CD8-positive, alpha-beta memory T cell (primary cell): ENCODE measurements at regions not wholly inside any gene's neighbourhood (a gene's known extent, or its start where the extent isn't known, plus 50 kb on each side); places are given as distances from the start of the nearest gene placed in this dataset.
"Not testable (repeated sequence)": the region's sequence is repeated elsewhere in the genome, so short reads cannot be mapped to it uniquely, and the experiment has no call there.

Source experiments
- CTCF ChIA-PET: fragments of 350-600 bp; sonication (Branson Sonifier 250); formaldehyde crosslinking; loops from one replicate; lab custom pipeline; 2021; ENCODE audit warnings: antibody characterized with exemption; lab: Charles Lee
- POLR2A ChIA-PET: fragments of 350-600 bp; sonication (Branson Sonifier 250); formaldehyde crosslinking; loops from one replicate; lab custom pipeline; 2021; ENCODE audit warnings: antibody characterized with exemption; lab: Charles Lee
- DNase-seq, 5 donors: peaks; one replicate each; pipeline versions ENCODE4 v3.0.0 to v3.0.0-alpha.2; 2020 to 2022; ENCODE audit warnings: mixed read lengths in 1 of 5
- H3K27ac ChIP-seq: one replicate; pipeline ENCODE4 v1.7.0; 2013; ENCODE audit warnings: low read depth, mild to moderate bottlenecking, low read length, moderate library complexity
- H3K27me3 ChIP-seq: 2 replicates; pipeline ENCODE4 v1.7.0; 2013; ENCODE audit warnings: low read length, mild to moderate bottlenecking; ENCODE audit not compliant: insufficient read depth, poor library complexity, severe bottlenecking
- H3K36me3 ChIP-seq: 2 replicates; pipeline ENCODE4 v1.7.0; 2013; ENCODE audit warnings: mild to moderate bottlenecking, low read length, moderate library complexity; ENCODE audit not compliant: insufficient read depth
- H3K4me1 ChIP-seq: 2 replicates; pipeline ENCODE4 v1.7.0; 2013; ENCODE audit warnings: mild to moderate bottlenecking, low read length, moderate library complexity; ENCODE audit not compliant: insufficient read depth
- H3K4me3 ChIP-seq: 2 replicates; pipeline ENCODE4 v1.7.0; 2013; ENCODE audit warnings: mild to moderate bottlenecking, low read length
- H3K9me3 ChIP-seq: 2 replicates; pipeline ENCODE4 v1.7.0; 2013; ENCODE audit warnings: mild to moderate bottlenecking, low read length
- H3K27ac Mint-ChIP-seq, 8 donors: one replicate each; pipeline ENCODE4 v1.8.0; 2020 to 2021; ENCODE audit warnings: mixed read lengths in 8 of 8, mild to moderate bottlenecking in 6 of 8, inconsistent platforms in 3 of 8, moderate library complexity in 3 of 8
- H3K27me3 Mint-ChIP-seq, 2 donors: one replicate each; pipeline ENCODE4 v1.8.0; 2020 to 2021; ENCODE audit warnings: mixed read lengths in 2 of 2, mild to moderate bottlenecking in 1 of 2, moderate library complexity in 1 of 2
- H3K36me3 Mint-ChIP-seq, 3 donors: one replicate each; pipeline ENCODE4 v1.8.0; 2020 to 2021; ENCODE audit warnings: mixed read lengths in 3 of 3, inconsistent platforms in 1 of 3, mild to moderate bottlenecking in 1 of 3
- H3K4me1 Mint-ChIP-seq, 3 donors: one replicate each; pipeline ENCODE4 v1.8.0; 2020 to 2021; ENCODE audit warnings: mixed read lengths in 3 of 3, inconsistent platforms in 1 of 3, mild to moderate bottlenecking in 1 of 3
- H3K4me3 Mint-ChIP-seq, 7 donors: one replicate each; pipeline ENCODE4 v1.8.0; 2020 to 2021; ENCODE audit warnings: mixed read lengths in 7 of 7, mild to moderate bottlenecking in 6 of 7, moderate library complexity in 4 of 7, inconsistent platforms in 2 of 7
- H3K9me3 Mint-ChIP-seq, 5 donors: one replicate each; pipeline ENCODE4 v1.8.0; 2020 to 2022; ENCODE audit warnings: mixed read lengths in 5 of 5, mild to moderate bottlenecking in 3 of 5, moderate library complexity in 2 of 5, inconsistent platforms in 1 of 5

- H3K4me3 Mint-ChIP-seq = no peak overlapping the region
- Histone ChIP-seq H3K4me3 (no peak overlapping the region), H3K27me3 (no peaks in the 10 kb centered on the region), H3K27ac (no peak overlapping the region), H3K36me3 (no peaks in the 10 kb centered on the region), H3K9me3 (no peaks in the 10 kb centered on the region), H3K4me1 (no peaks in the 10 kb centered on the region)
- ChIA-PET CTCF (no interaction called here), POLR2A (no interaction called here)
- no peaks in the 10 kb centered on the region for H3K36me3 Mint-ChIP-seq
- no peaks in the 10 kb centered on the region for H3K4me1 Mint-ChIP-seq
- no peak for DNase-seq
- no peak overlapping the region for H3K27ac Mint-ChIP-seq
- peaks cover 5 to 11% (median 7%) of the 10 kb centered on the region in 5 donors for H3K9me3 Mint-ChIP-seq
- peaks cover 0 to 1% of the 10 kb centered on the region in 2 donors for H3K27me3 Mint-ChIP-seq
Measured at GRCh38 chr6:155638200-155638599, 182.6 kb upstream of the NOX3 start.

GRCh38 chr6:155635416-155635815, 179.8 kb upstream of the NOX3 start:
- Histone ChIP-seq H3K27ac (no peak overlapping the region), H3K4me1 (no peaks in the 10 kb centered on the region), H3K27me3 (no peaks in the 10 kb centered on the region), H3K9me3 (no peaks in the 10 kb centered on the region), H3K36me3 (no peaks in the 10 kb centered on the region), H3K4me3 (no peak overlapping the region)
- POLR2A ChIA-PET = no interaction called here
- H3K4me1 Mint-ChIP-seq = no peaks in the 10 kb centered on the region
- no peak overlapping the region for H3K4me3 Mint-ChIP-seq
- H3K9me3 Mint-ChIP-seq = peaks cover 0 to 9% (median 4%) of the 10 kb centered on the region in 5 donors
- H3K27me3 Mint-ChIP-seq = peaks cover 0 to 3% of the 10 kb centered on the region in 2 donors
- no peaks in the 10 kb centered on the region for H3K36me3 Mint-ChIP-seq
- H3K27ac Mint-ChIP-seq = no peak overlapping the region
- no peak for DNase-seq
- CTCF ChIA-PET = no interaction called here

- Mint-ChIP-seq H3K4me3 (no peak overlapping the region), H3K4me1 (no peaks in the 10 kb centered on the region), H3K9me3 (peaks cover 0 to 18% (median 0%) of the 10 kb centered on the region in 5 donors), H3K27me3 (peaks cover 0 to 3% of the 10 kb centered on the region in 2 donors), H3K27ac (no peak overlapping the region), H3K36me3 (no peaks in the 10 kb centered on the region)
- DNase-seq = no peak
- Histone ChIP-seq H3K4me1 (no peaks in the 10 kb centered on the region), H3K4me3 (no peak overlapping the region), H3K36me3 (no peaks in the 10 kb centered on the region), H3K27me3 (no peaks in the 10 kb centered on the region), H3K27ac (no peak overlapping the region), H3K9me3 (no peaks in the 10 kb centered on the region)
- ChIA-PET POLR2A (no interaction called here), CTCF (no interaction called here)
Measured at GRCh38 chr6:155630085-155630484, 174.4 kb upstream of the NOX3 start.

- no peaks in the 10 kb centered on the region for H3K36me3 ChIP-seq
- Mint-ChIP-seq H3K4me1 (no peaks in the 10 kb centered on the region), H3K9me3 (peaks cover 0 to 18% (median 0%) of the 10 kb centered on the region in 5 donors), H3K27me3 (peaks cover 0 to 3% of the 10 kb centered on the region in 2 donors), H3K4me3 (no peak overlapping the region), H3K36me3 (no peaks in the 10 kb centered on the region), H3K27ac (no peak overlapping the region)
- no peak overlapping the region for H3K4me3 ChIP-seq
- no peaks in the 10 kb centered on the region for H3K27me3 ChIP-seq
- H3K4me1 ChIP-seq = no peaks in the 10 kb centered on the region
- DNase-seq = no peak
- H3K27ac ChIP-seq = no peak overlapping the region
- ChIA-PET POLR2A (no interaction called here), CTCF (no interaction called here)
- H3K9me3 ChIP-seq = no peaks in the 10 kb centered on the region
Measured at GRCh38 chr6:155629652-155630051, 174.0 kb upstream of the NOX3 start.

GRCh38 chr6:155628306-155628705, 172.7 kb upstream of the NOX3 start:
- DNase-seq = no peak
- ChIA-PET CTCF (interaction anchor here (0.8 kb wide), 1 partner anchor 9 kb away, joined by 3 read pairs; no protein-coding TSS in a partner anchor), POLR2A (no interaction called here)
- H3K9me3 ChIP-seq = no peaks in the 10 kb centered on the region
- Mint-ChIP-seq H3K27ac (no peak overlapping the region), H3K4me1 (no peaks in the 10 kb centered on the region), H3K27me3 (peaks cover 0 to 3% of the 10 kb centered on the region in 2 donors), H3K9me3 (peaks cover 0 to 18% (median 0%) of the 10 kb centered on the region in 5 donors), H3K4me3 (no peak overlapping the region), H3K36me3 (no peaks in the 10 kb centered on the region)
- no peaks in the 10 kb centered on the region for H3K36me3 ChIP-seq
- no peak overlapping the region for H3K4me3 ChIP-seq
- no peak overlapping the region for H3K27ac ChIP-seq
- no peaks in the 10 kb centered on the region for H3K27me3 ChIP-seq
- H3K4me1 ChIP-seq = no peaks in the 10 kb centered on the region

- DNase-seq, H3K27ac ChIP-seq, POLR2A ChIA-PET, H3K27me3 ChIP-seq, H3K27ac Mint-ChIP-seq, H3K36me3 ChIP-seq, H3K27me3 Mint-ChIP-seq, H3K9me3 ChIP-seq, H3K4me1 ChIP-seq, H3K4me3 Mint-ChIP-seq, H3K4me1 Mint-ChIP-seq, H3K4me3 ChIP-seq, H3K36me3 Mint-ChIP-seq: not testable (repeated sequence)
- H3K9me3 Mint-ChIP-seq = peaks cover 0 to 16% (median 0%) of the 10 kb centered on the region in 5 donors
- CTCF ChIA-PET = interaction anchor here (0.8 kb wide), 1 partner anchor 10 kb away, joined by 3 read pairs; no protein-coding TSS in a partner anchor
Measured at GRCh38 chr6:155627722-155628212, 172.1 kb upstream of the NOX3 start.

- H3K27ac Mint-ChIP-seq = no peak overlapping the region
- peaks cover 0 to 3% of the 10 kb centered on the region in 2 donors for H3K27me3 Mint-ChIP-seq
- CTCF ChIA-PET = no interaction called here
- H3K4me3 ChIP-seq = no peak overlapping the region
- H3K36me3 ChIP-seq = no peaks in the 10 kb centered on the region
- POLR2A ChIA-PET = no interaction called here
- H3K4me3 Mint-ChIP-seq = no peak overlapping the region
- no peaks in the 10 kb centered on the region for H3K27me3 ChIP-seq
- no peaks in the 10 kb centered on the region for H3K9me3 ChIP-seq
- H3K9me3 Mint-ChIP-seq = peaks cover 0 to 12% (median 0%) of the 10 kb centered on the region in 5 donors
- no peak for DNase-seq
- H3K4me1 ChIP-seq = no peaks in the 10 kb centered on the region
- H3K4me1 Mint-ChIP-seq = no peaks in the 10 kb centered on the region
- H3K27ac ChIP-seq = no peak overlapping the region
- no peaks in the 10 kb centered on the region for H3K36me3 Mint-ChIP-seq
Measured at GRCh38 chr6:155623450-155624178, 168.0 kb upstream of the NOX3 start.

GRCh38 chr6:155614606-155615005, 159.0 kb upstream of the NOX3 start:
- H3K27me3 Mint-ChIP-seq = peaks cover 0 to 2% of the 10 kb centered on the region in 2 donors
- no peak for DNase-seq
- CTCF ChIA-PET = no interaction called here
- no peak overlapping the region for H3K27ac Mint-ChIP-seq
- no peaks in the 10 kb centered on the region for H3K4me1 Mint-ChIP-seq
- POLR2A ChIA-PET = no interaction called here
- no peak overlapping the region for H3K27ac ChIP-seq
- H3K27me3 ChIP-seq = no peaks in the 10 kb centered on the region
- peaks cover 10 to 23% (median 18%) of the 10 kb centered on the region in 5 donors for H3K9me3 Mint-ChIP-seq
- H3K36me3 Mint-ChIP-seq = no peaks in the 10 kb centered on the region
- H3K4me3 Mint-ChIP-seq = no peak overlapping the region
- H3K9me3 ChIP-seq = no peaks in the 10 kb centered on the region
- no peak overlapping the region for H3K4me3 ChIP-seq
- no peaks in the 10 kb centered on the region for H3K4me1 ChIP-seq
- H3K36me3 ChIP-seq = no peaks in the 10 kb centered on the region
